SK-N-SH (cell line): ENCODE measurements at regions not wholly inside any gene's neighbourhood (a gene's known extent, or its start where the extent isn't known, plus 50 kb on each side); places are given as distances from the start of the nearest gene placed in this dataset.

Experiments used
- CHD2 ChIP-seq: fragments of 150-350 bp; IDR thresholded peaks from 2 replicates; pipeline ENCODE4 v1.6.1; 2018; ENCODE audit warnings: low read length; ENCODE audit not compliant: partially characterized antibody
- ELF1 ChIP-seq: IDR thresholded peaks from 2 replicates; pipeline ENCODE4 v1.4.0; 2012
- EZH2phosphoT487 ChIP-seq: fragments of 200-600 bp; sonication (generic); IDR thresholded peaks from 2 replicates; pipeline ENCODE4 v1.6.1; 2017; ENCODE audit warnings: low read depth, mixed run types, mild to moderate bottlenecking, antibody characterized with exemption, moderate library complexity, borderline replicate concordance
- GABPA ChIP-seq: IDR thresholded peaks from 2 replicates; pipeline ENCODE4 v1.4.0; 2012; ENCODE audit warnings: low read depth, mild to moderate bottlenecking
- GATA2 ChIP-seq: sonication (generic); formaldehyde crosslinking; IDR thresholded peaks from 2 replicates; pipeline ENCODE4 v1.5.0; 2020; ENCODE audit warnings: mild to moderate bottlenecking, missing genetic modification reagents
- JUND ChIP-seq: IDR thresholded peaks from 2 replicates; pipeline ENCODE4 v1.4.0; 2012
- MXI1 ChIP-seq: IDR thresholded peaks from 2 replicates; pipeline ENCODE4 v1.6.1; 2012; ENCODE audit warnings: mild to moderate bottlenecking, low read depth, low read length, improper control_type of control experiment
- RAD21 ChIP-seq: IDR thresholded peaks from 2 replicates; pipeline ENCODE4 v1.6.1; 2012; ENCODE audit warnings: mild to moderate bottlenecking, low read length
- RXRA ChIP-seq: IDR thresholded peaks from 2 replicates; pipeline ENCODE4 v1.4.0; 2012; ENCODE audit warnings: low read depth, mild to moderate bottlenecking, borderline replicate concordance
- SIN3A ChIP-seq: IDR thresholded peaks from 2 replicates; pipeline ENCODE4 v1.6.1; 2012; ENCODE audit warnings: low read depth, mild to moderate bottlenecking, low read length, moderate library complexity, borderline replicate concordance
- SMC3 ChIP-seq: IDR thresholded peaks from 2 replicates; pipeline ENCODE4 v1.6.1; 2012; ENCODE audit warnings: low read depth, low read length, improper control_type of control experiment
- TEAD4 ChIP-seq: IDR thresholded peaks from 2 replicates; pipeline ENCODE4 v1.4.0; 2012; ENCODE audit warnings: mild to moderate bottlenecking, borderline replicate concordance; ENCODE audit not compliant: insufficient read depth
- YY1 ChIP-seq: IDR thresholded peaks from 2 replicates; pipeline ENCODE4 v1.4.0; 2012; ENCODE audit warnings: low read depth, mild to moderate bottlenecking
- TF ChIP-seq, protein P1 (sequence below): IDR thresholded peaks from 2 replicates; pipeline ENCODE4 v1.4.0; 2012; ENCODE audit warnings: low read depth, borderline replicate concordance
- TF ChIP-seq, protein P2 (sequence below): IDR thresholded peaks from 2 replicates; pipeline ENCODE4 v1.4.0; 2012; ENCODE audit warnings: low read depth, borderline replicate concordance
- TF ChIP-seq, protein P3 (sequence below): IDR thresholded peaks from 2 replicates; pipeline ENCODE4; 2012
- TF ChIP-seq, protein P4 (sequence below): IDR thresholded peaks from 2 replicates; pipeline ENCODE4 v1.6.1; 2012; ENCODE audit warnings: mild to moderate bottlenecking, low read depth, low read length, moderate library complexity
- TF ChIP-seq, protein P5 (sequence below): fragments of 200-600 bp; sonication (generic); IDR thresholded peaks from 2 replicates; pipeline ENCODE4 v1.6.1; 2017; ENCODE audit warnings: antibody characterized with exemption, mild to moderate bottlenecking, moderate library complexity

DNA sequence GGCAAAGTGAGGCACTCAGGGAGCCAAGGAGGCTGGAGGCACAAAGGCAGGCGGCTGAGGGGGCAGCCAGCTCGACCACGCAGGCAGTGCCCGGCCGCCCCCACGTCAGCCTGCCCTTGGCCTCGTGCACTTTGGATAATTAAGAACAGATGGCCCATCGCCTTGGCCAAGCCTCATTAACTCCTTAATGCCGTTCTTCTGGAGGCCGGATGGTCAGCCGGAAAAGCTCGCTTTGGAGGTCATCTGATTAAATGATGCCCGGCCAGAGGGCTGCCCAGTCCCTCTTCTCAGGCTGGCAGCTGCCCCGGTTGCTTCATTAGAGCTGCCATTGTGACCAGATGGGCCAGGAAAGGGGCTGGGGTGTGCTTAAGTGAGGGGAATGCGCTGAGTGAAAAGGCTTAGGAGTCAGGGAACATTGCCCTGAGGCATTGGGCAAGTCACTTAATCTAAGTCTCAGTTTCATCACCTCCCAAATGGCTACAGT, 364.0 kb downstream of the NPIPA8 start (continued):
- TF ChIP-seq, protein P1, sequence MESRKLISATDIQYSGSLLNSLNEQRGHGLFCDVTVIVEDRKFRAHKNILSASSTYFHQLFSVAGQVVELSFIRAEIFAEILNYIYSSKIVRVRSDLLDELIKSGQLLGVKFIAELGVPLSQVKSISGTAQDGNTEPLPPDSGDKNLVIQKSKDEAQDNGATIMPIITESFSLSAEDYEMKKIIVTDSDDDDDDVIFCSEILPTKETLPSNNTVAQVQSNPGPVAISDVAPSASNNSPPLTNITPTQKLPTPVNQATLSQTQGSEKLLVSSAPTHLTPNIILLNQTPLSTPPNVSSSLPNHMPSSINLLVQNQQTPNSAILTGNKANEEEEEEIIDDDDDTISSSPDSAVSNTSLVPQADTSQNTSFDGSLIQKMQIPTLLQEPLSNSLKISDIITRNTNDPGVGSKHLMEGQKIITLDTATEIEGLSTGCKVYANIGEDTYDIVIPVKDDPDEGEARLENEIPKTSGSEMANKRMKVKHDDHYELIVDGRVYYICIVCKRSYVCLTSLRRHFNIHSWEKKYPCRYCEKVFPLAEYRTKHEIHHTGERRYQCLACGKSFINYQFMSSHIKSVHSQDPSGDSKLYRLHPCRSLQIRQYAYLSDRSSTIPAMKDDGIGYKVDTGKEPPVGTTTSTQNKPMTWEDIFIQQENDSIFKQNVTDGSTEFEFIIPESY: no peak
- TF ChIP-seq YY1 (no peak), JUND (no peak), MXI1 (peak; percentile 30; the same call in 1 of the 2 replicates), TEAD4 (0 out of 2 replicates have a peak, but pooled peaks have one; percentile 12), ELF1 (no peak), SIN3A (no peak), GABPA (no peak), RAD21 (no peak; the same call in 1 of the 2 replicates), RXRA (no peak), EZH2phosphoT487 (no peak), GATA2 (CRISPR knock-in tag) (peak; percentile 94), SMC3 (no peak), CHD2 (peak; percentile 90)
- TF ChIP-seq, protein P2, sequence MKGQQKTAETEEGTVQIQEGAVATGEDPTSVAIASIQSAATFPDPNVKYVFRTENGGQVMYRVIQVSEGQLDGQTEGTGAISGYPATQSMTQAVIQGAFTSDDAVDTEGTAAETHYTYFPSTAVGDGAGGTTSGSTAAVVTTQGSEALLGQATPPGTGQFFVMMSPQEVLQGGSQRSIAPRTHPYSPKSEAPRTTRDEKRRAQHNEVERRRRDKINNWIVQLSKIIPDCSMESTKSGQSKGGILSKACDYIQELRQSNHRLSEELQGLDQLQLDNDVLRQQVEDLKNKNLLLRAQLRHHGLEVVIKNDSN: no peak
- TF ChIP-seq, protein P3, sequence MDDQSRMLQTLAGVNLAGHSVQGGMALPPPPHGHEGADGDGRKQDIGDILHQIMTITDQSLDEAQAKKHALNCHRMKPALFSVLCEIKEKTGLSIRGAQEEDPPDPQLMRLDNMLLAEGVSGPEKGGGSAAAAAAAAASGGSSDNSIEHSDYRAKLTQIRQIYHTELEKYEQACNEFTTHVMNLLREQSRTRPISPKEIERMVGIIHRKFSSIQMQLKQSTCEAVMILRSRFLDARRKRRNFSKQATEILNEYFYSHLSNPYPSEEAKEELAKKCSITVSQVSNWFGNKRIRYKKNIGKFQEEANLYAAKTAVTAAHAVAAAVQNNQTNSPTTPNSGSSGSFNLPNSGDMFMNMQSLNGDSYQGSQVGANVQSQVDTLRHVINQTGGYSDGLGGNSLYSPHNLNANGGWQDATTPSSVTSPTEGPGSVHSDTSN: no peak
- TF ChIP-seq, protein P4, sequence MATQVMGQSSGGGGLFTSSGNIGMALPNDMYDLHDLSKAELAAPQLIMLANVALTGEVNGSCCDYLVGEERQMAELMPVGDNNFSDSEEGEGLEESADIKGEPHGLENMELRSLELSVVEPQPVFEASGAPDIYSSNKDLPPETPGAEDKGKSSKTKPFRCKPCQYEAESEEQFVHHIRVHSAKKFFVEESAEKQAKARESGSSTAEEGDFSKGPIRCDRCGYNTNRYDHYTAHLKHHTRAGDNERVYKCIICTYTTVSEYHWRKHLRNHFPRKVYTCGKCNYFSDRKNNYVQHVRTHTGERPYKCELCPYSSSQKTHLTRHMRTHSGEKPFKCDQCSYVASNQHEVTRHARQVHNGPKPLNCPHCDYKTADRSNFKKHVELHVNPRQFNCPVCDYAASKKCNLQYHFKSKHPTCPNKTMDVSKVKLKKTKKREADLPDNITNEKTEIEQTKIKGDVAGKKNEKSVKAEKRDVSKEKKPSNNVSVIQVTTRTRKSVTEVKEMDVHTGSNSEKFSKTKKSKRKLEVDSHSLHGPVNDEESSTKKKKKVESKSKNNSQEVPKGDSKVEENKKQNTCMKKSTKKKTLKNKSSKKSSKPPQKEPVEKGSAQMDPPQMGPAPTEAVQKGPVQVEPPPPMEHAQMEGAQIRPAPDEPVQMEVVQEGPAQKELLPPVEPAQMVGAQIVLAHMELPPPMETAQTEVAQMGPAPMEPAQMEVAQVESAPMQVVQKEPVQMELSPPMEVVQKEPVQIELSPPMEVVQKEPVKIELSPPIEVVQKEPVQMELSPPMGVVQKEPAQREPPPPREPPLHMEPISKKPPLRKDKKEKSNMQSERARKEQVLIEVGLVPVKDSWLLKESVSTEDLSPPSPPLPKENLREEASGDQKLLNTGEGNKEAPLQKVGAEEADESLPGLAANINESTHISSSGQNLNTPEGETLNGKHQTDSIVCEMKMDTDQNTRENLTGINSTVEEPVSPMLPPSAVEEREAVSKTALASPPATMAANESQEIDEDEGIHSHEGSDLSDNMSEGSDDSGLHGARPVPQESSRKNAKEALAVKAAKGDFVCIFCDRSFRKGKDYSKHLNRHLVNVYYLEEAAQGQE: no peak
- TF ChIP-seq, protein P5, sequence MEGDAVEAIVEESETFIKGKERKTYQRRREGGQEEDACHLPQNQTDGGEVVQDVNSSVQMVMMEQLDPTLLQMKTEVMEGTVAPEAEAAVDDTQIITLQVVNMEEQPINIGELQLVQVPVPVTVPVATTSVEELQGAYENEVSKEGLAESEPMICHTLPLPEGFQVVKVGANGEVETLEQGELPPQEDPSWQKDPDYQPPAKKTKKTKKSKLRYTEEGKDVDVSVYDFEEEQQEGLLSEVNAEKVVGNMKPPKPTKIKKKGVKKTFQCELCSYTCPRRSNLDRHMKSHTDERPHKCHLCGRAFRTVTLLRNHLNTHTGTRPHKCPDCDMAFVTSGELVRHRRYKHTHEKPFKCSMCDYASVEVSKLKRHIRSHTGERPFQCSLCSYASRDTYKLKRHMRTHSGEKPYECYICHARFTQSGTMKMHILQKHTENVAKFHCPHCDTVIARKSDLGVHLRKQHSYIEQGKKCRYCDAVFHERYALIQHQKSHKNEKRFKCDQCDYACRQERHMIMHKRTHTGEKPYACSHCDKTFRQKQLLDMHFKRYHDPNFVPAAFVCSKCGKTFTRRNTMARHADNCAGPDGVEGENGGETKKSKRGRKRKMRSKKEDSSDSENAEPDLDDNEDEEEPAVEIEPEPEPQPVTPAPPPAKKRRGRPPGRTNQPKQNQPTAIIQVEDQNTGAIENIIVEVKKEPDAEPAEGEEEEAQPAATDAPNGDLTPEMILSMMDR: no peak
